GM12874 (cell line): ENCODE measurements at regions not wholly inside any gene's neighbourhood (a gene's known extent, or its start where the extent isn't known, plus 50 kb on each side); places are given as distances from the start of the nearest gene placed in this dataset.

Source experiments
- CTCF ChIP-seq: IDR thresholded peaks from 2 replicates; pipeline ENCODE4 v1.5.1; 2011; ENCODE audit warnings: low read depth, mild to moderate bottlenecking, control low read depth, low read length, moderate library complexity; ENCODE audit not compliant: insufficient read depth

- TF ChIP-seq CTCF = no peak
Observed at GRCh38 chr6:164414695-164415094, 894.7 kb downstream of the C6orf118 start.

- TF ChIP-seq CTCF = no peak
Observed at GRCh38 chr6:164412566-164412965, 896.8 kb downstream of the C6orf118 start.

GRCh38 chr6:164410017-164410416 lies 899.4 kb downstream of the C6orf118 start:
- TF ChIP-seq CTCF = no peak

- no peak for TF ChIP-seq CTCF
Observed at GRCh38 chr6:164409309-164410009, 899.9 kb downstream of the C6orf118 start.

GRCh38 chr6:164408868-164409267 lies 900.5 kb downstream of the C6orf118 start:
- no peak for TF ChIP-seq CTCF

GRCh38 chr6:164404812-164405488 lies 904.5 kb downstream of the C6orf118 start:
- no peak for TF ChIP-seq CTCF

GRCh38 chr6:164401871-164402270 lies 907.5 kb downstream of the C6orf118 start:
- TF ChIP-seq CTCF = no peak
